GM12872 (cell line): ENCODE measurements at regions not wholly inside any gene's neighbourhood (a gene's known extent, or its start where the extent isn't known, plus 50 kb on each side); places are given as distances from the start of the nearest gene placed in this dataset.

ENCODE experiments used
- TF ChIP-seq, protein P1 (sequence below): IDR thresholded peaks from 3 replicates; pipeline ENCODE4 v1.5.1; 2011; ENCODE audit warnings: low read depth, mild to moderate bottlenecking, low read length, moderate library complexity; ENCODE audit not compliant: insufficient read depth

DNA sequence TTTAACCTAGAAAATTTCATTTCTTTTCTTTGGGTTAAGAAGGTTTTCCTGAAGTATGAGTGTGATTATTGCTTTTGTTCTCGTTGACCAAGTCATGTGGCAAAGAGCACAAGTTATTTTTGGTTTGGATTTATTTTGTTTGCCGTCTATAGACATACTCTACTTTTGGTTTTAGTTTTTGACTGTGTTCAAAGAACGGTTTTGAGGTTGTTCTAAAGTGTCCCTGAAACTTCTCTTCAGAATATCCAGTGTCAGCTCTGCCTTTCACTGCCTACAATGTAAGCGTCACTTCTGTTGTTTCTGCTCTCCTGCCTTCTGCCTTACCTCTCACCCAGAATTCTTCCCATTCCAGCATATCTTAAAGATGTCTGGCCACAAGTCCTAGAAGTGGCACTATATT is 812.2 kb downstream of the C4orf33 start:
- TF ChIP-seq, protein P1, sequence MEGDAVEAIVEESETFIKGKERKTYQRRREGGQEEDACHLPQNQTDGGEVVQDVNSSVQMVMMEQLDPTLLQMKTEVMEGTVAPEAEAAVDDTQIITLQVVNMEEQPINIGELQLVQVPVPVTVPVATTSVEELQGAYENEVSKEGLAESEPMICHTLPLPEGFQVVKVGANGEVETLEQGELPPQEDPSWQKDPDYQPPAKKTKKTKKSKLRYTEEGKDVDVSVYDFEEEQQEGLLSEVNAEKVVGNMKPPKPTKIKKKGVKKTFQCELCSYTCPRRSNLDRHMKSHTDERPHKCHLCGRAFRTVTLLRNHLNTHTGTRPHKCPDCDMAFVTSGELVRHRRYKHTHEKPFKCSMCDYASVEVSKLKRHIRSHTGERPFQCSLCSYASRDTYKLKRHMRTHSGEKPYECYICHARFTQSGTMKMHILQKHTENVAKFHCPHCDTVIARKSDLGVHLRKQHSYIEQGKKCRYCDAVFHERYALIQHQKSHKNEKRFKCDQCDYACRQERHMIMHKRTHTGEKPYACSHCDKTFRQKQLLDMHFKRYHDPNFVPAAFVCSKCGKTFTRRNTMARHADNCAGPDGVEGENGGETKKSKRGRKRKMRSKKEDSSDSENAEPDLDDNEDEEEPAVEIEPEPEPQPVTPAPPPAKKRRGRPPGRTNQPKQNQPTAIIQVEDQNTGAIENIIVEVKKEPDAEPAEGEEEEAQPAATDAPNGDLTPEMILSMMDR = no peak

DNA sequence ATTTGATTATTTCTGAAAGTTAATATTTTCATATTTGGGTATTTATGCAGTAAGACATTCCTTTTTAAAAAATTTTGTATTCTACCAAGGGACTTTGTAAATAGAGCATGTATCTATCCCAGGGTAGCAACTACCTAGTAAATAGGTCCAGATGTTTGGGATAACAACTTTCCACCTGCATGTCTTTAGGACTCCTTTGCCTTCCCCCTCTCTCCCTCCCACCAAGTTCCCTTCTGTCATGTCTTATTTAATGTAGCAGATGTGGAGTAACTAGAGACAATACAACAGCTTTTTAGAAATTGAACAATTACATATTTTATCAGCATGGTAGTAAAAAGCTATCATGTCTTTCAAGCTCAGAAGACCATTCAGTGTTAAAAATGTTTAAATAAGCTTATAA is 821.0 kb downstream of the C4orf33 start:
- TF ChIP-seq, protein P1 = no peak

DNA sequence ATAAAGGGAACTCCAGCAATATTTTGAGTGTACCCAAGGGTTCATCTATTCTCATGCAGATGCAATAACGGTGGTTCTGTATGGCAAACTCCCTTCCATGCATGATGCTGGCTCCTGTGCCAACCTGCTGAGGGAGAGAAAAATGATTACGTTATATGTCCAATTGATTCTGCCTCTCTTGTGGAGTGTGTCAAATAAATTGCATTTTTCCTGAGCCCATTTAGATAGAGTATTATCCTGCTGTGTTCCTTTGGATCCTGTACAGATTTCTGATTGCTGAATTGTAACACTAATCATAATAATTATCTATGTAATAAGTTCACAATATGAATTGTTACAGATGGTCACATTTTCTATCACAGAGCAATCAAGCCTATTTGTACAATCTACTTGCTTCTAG is 821.7 kb downstream of the C4orf33 start:
- TF ChIP-seq, protein P1 = no peak

DNA sequence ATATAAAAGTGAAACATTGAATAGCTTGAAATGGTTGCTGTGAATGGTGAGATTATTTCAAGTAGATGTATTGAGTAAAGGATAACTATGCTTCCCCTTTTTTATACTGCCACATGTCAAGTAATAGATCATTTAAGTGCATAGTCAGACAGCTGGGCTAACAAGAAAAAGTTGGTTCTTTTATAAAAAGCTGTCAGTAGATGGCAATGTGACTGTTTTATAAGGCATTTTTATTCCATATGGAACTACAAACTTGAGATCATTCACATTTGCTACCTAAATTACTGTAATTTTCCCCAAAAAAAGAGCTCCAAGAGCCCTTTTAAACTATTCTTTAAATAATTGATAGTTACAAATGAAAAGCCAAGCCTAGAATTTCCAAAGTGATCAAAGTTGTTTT is 831.0 kb downstream of the C4orf33 start:
- TF ChIP-seq, protein P1 = no peak

DNA sequence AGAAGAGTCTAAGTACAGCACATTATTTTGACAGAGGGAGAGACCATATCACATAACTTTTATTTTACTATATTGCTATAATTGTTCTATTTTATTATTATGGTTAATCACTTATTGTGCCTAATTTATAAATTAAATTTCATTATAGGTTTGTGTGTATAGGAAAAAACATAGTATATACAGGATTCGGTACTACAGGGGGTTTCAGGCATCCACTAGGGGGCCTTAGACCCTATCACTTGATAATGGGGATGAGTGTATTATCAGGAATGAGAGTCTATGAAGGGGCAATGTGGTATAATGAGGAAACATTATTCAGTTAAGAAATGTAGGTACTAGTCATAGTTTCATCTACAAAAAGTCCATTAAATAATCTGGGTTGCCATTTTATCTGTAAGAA is 833.1 kb downstream of the C4orf33 start:
- TF ChIP-seq, protein P1 = peak; percentile 52

DNA sequence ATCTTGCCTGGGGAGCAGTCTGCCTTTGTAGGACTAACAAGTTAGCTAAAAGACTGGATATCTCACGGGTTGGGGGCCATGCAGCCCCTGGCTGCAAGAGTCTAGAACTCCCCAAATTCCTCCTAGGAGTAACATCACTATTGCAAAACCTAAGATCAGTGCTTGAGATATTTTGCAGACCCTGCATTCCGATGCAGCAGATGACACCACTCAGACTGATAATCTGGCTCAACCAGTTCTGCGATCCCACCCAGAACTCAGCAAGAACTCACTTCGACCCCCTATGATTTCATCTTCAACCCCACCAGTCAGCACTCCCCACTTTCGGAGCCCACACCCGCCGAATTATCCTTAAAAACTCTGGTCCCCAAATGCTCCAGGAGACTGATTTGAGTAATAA is 834.0 kb downstream of the C4orf33 start:
- TF ChIP-seq, protein P1 = no peak

DNA sequence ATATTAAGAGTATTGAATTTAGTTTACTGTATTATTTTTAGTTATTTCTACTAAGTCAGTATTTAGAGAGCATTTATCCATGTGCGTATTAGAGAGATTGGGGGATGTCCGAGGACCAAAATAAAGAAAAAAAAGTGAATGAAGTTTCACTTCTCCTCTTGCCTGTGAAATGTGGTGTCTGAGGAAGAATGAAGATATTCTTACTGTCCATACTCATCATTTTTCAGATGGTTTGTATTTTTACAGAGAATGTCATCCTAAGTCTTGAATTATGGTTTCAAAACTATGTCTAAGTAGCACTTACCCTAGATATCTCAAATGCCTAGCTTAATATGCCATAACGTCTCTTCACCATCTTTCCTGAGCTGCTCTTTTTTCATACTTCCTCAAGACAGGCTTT is 854.3 kb downstream of the C4orf33 start:
- TF ChIP-seq, protein P1 = no peak

DNA sequence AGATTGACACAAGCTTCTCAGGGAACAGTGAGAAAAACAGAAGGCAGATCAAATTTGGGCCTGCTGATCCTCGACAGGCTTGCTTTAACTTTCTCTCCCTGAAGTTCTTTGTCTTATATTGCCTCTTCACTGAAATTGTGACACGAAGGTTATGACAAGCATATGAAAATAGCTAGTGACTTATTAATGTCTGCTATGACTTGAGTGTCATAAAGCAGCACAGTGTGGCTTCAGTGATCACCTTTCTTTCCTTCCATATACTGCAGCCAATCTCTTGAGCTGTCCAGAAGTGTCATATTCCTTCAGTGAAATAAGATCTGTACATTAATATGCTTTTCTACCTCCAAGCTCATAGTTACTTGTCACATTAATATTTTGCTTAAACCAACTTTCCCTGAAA is 870.2 kb downstream of the C4orf33 start:
- TF ChIP-seq, protein P1 = no peak
